ENCODE measurements at regions not wholly inside any gene's neighbourhood (a gene's known extent, or its start where the extent isn't known, plus 50 kb on each side); places are given as distances from the start of the nearest gene placed in this dataset.
"Not testable (repeated sequence)": the region's sequence is repeated elsewhere in the genome, so short reads cannot be mapped to it uniquely, and the experiment has no call there.

GRCh38 chr13:57897225-57897624, 265.7 kb downstream of the PCDH17 start:
- H3K4me1 ChIP-seq: no peaks in the 10 kb centered on the region
- no peak overlapping the region for H3K27ac ChIP-seq
- H3K36me3 ChIP-seq: no peaks in the 10 kb centered on the region
- no peaks in the 10 kb centered on the region for H3K27me3 ChIP-seq
- TF ChIP-seq POLR2A (IDR thresholded peaks at IDR 0.05) (no peak), POLR2AphosphoS5 (IDR thresholded peaks at IDR 0.05) (no peak), CTCF (IDR thresholded peaks at IDR 0.05) (no peak), EP300 (IDR thresholded peaks at IDR 0.05) (no peak)
- H3K4me3 ChIP-seq: no peak overlapping the region
- no peak for ATAC-seq
- H3K9me3 ChIP-seq: no peaks in the 10 kb centered on the region

GRCh38 chr13:57899096-57899495, 267.6 kb downstream of the PCDH17 start:
- no peak for TF ChIP-seq EP300 (IDR thresholded peaks at IDR 0.05)
- TF ChIP-seq POLR2AphosphoS5 (IDR thresholded peaks at IDR 0.05): no peak
- no peak for TF ChIP-seq CTCF (IDR thresholded peaks at IDR 0.05)
- TF ChIP-seq POLR2A (IDR thresholded peaks at IDR 0.05): no peak
- Histone ChIP-seq H3K4me3 (no peak overlapping the region), H3K27me3 (no peaks in the 10 kb centered on the region), H3K9me3 (peaks cover 0 to 6% (median 0%) of the 10 kb centered on the region in 3 donors), H3K4me1 (no peaks in the 10 kb centered on the region), H3K27ac (no peak overlapping the region), H3K36me3 (no peaks in the 10 kb centered on the region)
- no peak for ATAC-seq
- WGBS, 2 donors (ENCODE audit: low coverage in 1 of 2): 83 to 95% methylated on average over 3 to 4 of the region's 4 CpGs

- ATAC-seq, H3K4me3 ChIP-seq, H3K27me3 ChIP-seq, H3K4me1 ChIP-seq, H3K36me3 ChIP-seq, H3K9me3 ChIP-seq, H3K27ac ChIP-seq: not testable (repeated sequence)
- 93 to 98% methylated on average over 9 of the region's 11 CpGs for WGBS, 2 donors (ENCODE audit: low coverage in 1 of 2)
Measured at GRCh38 chr13:57909833-57910232, 278.3 kb downstream of the PCDH17 start.

GRCh38 chr13:57918086-57918485, 286.5 kb downstream of the PCDH17 start:
- no peaks in the 10 kb centered on the region for H3K4me1 ChIP-seq
- H3K27ac ChIP-seq: no peak overlapping the region
- no peak for TF ChIP-seq CTCF (IDR thresholded peaks at IDR 0.05)
- TF ChIP-seq POLR2A (IDR thresholded peaks at IDR 0.05): no peak
- no peak for TF ChIP-seq POLR2AphosphoS5 (IDR thresholded peaks at IDR 0.05)
- TF ChIP-seq EP300 (IDR thresholded peaks at IDR 0.05): no peak
- no peak for ATAC-seq
- 64 to 70% methylated on average over 3 of the region's 3 CpGs for WGBS, 2 donors (ENCODE audit: low coverage in 1 of 2)
- no peaks in the 10 kb centered on the region for H3K27me3 ChIP-seq
- H3K36me3 ChIP-seq: no peaks in the 10 kb centered on the region
- no peak overlapping the region for H3K4me3 ChIP-seq
- H3K9me3 ChIP-seq: no peaks in the 10 kb centered on the region

- no peaks in the 10 kb centered on the region for H3K36me3 ChIP-seq
- H3K9me3 ChIP-seq: no peaks in the 10 kb centered on the region
- H3K27ac ChIP-seq: no peak overlapping the region
- no peaks in the 10 kb centered on the region for H3K27me3 ChIP-seq
- H3K4me1 ChIP-seq: no peaks in the 10 kb centered on the region
- H3K4me3 ChIP-seq: no peak overlapping the region
- ATAC-seq: no peak
- 89% methylated on average over 2 of the region's 2 CpGs; no CpG with 5 or more reads in 1 of the 2 donors for WGBS, 2 donors (ENCODE audit: low coverage in 1 of 2)
- no peak for TF ChIP-seq CTCF (IDR thresholded peaks at IDR 0.05)
- no peak for TF ChIP-seq EP300 (IDR thresholded peaks at IDR 0.05)
- no peak for TF ChIP-seq POLR2A (IDR thresholded peaks at IDR 0.05)
- no peak for TF ChIP-seq POLR2AphosphoS5 (IDR thresholded peaks at IDR 0.05)
Measured at GRCh38 chr13:57918913-57919312, 287.4 kb downstream of the PCDH17 start.

GRCh38 chr13:57925250-57925649, 293.7 kb downstream of the PCDH17 start:
- WGBS, 2 donors (ENCODE audit: low coverage in 1 of 2): 61 to 86% methylated on average over 1 to 3 of the region's 3 CpGs
- TF ChIP-seq EP300 (IDR thresholded peaks at IDR 0.05) (no peak), CTCF (IDR thresholded peaks at IDR 0.05) (no peak), POLR2A (IDR thresholded peaks at IDR 0.05) (no peak), POLR2AphosphoS5 (IDR thresholded peaks at IDR 0.05) (no peak)
- H3K4me3 ChIP-seq: no peak overlapping the region
- no peaks in the 10 kb centered on the region for H3K36me3 ChIP-seq
- no peaks in the 10 kb centered on the region for H3K9me3 ChIP-seq
- no peak overlapping the region for H3K27ac ChIP-seq
- no peak for ATAC-seq
- no peaks in the 10 kb centered on the region for H3K27me3 ChIP-seq
- no peaks in the 10 kb centered on the region for H3K4me1 ChIP-seq

All from gastroesophageal sphincter (tissue), 4 donors.